HG03196 (cell line): ENCODE measurements at regions not wholly inside any gene's neighbourhood (a gene's known extent, or its start where the extent isn't known, plus 50 kb on each side); places are given as distances from the start of the nearest gene placed in this dataset.

Experiments
- ATAC-seq: cut with Tn5 transposase; IDR thresholded peaks from one replicate; pipeline ENCODE4 v1.9.1; 2021; ENCODE audit not compliant: unreplicated experiment

DNA sequence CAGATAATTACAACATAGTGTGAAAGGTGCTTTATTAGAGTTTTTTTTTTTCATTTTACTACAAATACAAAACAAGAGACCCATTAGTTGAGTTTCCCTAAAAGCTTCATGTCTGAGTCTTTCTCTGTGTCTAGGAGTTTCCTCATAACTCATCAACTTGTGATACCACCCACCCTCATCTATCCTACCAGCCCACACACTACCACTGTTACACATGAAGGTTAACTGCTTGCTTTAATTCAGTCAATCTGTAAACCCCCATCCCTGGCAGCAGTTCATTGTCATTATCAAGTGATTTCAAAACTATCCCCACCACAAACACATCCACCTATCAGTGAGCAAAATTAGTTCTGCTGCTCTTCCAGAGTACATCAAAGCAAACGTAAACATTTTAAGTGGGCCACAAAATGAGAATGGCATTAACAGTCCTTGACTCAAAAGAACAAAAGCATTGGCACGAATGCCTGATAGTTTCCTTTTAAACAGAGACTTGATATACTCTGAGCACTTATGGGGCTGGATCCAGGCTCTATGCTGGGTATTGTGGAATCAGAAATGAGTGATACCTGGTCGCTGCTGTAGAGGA lies 331.6 kb upstream of the FAM241A start:
- ATAC-seq, result no peak

DNA sequence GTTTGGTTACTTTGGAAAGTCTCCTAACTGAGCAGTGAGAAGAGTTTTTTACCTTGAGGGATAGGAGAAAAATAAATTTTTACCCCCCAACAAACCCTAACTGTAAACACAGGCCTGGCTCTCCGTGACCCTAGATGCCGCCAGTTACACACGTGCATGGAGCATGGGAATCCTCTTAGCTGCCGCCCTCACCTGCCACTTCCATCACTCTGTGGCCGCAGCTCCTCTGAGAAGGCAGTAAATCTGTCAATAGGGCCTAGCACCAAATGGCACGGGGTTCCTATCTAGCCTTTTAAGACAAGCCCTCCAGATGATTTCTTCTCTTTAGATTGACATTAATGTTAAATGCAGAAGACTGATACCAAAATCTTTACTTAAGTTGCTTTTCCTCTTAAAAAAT lies 330.3 kb upstream of the FAM241A start:
- ATAC-seq, result no peak

DNA sequence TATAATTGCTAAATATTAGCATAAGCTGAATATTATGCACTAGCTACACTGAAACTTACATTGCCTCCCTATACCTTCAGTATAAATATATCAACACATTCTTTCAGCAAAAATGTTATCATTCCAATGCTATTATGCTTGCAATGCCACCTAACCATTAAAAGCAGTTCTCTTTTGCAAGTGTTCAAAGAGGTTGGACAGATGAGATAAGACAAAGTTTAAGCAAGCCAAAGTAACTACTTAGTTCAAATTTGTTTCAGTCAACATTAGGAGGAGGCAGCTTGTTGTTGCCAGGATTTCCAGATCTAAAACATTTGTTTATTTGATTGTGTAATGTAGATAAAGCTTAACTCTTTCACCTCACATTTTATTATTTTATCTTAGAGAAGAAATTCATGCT lies 323.9 kb upstream of the FAM241A start:
- ATAC-seq, result no peak

DNA sequence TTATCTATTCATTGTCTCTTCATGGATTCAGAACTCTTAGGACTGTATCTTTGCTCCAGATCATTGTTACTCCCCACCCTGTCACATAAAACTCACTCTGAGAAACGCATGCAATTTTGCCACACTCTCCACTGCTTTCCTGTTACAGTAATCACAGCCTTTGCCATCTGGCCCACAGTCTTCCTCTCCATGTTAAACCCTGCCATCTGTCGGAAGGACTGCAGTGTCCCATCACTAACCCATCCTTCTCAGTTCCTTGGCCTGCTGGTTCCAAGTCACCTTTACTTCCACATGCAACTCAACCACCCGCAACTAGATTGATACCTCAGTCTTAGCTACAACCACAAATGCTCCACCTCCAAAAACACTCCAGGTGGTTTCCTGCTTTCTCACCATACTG lies 308.7 kb upstream of the FAM241A start:
- no peak for ATAC-seq

DNA sequence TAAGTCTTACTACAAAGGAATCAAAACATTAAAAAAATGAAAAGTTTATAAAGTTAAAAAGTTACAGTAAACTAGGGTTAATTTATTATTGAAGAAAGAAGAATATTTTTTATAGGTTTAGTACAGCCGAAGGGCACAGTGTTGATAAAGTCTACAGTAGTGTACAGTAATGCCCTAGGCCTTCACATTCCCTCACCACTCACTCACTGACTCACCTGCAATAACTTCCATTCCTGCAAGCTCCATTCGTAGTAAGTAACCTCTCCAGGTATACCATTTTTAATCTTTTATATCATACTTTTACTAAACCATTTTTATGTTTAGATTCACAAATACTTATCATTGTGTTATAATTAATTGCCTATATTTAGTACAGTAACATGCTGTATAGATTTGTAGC lies 307.5 kb upstream of the FAM241A start:
- ATAC-seq, result no peak

DNA sequence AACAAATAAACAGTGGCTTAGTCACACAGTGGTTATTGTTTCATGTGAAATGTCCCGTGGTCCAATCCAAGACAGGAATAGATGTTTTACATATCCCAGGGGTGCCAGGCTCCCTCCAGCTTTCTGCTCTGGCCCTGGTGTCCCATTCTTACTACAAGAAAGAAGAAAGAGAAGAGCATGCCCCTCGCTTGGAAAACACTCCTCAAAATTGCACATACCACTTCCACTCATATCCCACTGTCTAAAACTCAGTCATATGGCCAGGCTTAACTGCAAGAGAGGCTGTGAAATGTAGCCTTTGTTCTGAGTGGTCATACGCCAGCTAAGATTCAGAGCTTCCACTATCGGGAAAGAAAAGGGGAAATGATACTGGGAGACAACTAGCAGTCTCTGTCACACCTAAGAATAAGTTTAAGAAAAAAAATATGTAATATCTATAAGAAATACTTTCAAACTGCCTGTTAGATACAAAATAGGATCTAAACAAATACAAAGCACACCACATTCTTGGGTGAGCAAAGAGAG lies 306.8 kb upstream of the FAM241A start:
- ATAC-seq, result no peak

DNA sequence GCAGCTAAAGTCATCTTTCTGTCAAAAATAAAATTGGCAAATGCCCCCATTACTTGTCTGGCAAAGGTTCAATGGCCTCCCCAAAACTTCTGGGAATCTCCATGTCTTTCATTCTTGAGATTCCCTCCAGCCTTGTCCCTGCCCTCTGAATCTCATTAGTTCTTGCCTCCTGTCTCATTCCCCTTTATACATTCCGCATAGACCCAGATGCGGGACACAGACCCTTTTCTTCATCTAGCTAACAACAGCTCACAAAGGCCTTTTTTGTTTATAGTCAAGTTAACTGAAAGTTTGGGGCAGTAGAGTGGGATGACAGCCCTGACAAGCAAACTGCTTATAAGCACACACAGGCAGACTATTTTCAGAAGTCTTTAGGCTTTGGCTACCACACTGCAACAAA lies 306.1 kb upstream of the FAM241A start:
- no peak for ATAC-seq

DNA sequence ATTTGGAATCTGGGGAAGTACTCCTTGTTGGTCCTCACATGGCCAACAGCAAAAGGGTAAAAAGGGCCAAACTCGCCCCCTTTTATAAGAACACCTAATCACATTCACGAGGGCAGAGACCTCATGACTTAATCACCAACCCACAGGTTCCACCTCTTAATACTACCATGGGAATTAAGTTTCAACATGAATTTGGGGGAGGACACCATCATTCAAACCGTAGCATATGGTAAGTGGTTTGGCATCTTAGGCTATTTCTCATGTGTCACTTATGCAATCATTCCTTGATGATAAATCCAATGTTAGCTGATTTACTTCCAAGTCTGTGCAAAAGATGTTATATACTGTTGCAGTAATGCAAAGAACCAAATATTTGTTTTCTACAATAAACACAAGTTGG lies 302.9 kb upstream of the FAM241A start:
- no peak for ATAC-seq

DNA sequence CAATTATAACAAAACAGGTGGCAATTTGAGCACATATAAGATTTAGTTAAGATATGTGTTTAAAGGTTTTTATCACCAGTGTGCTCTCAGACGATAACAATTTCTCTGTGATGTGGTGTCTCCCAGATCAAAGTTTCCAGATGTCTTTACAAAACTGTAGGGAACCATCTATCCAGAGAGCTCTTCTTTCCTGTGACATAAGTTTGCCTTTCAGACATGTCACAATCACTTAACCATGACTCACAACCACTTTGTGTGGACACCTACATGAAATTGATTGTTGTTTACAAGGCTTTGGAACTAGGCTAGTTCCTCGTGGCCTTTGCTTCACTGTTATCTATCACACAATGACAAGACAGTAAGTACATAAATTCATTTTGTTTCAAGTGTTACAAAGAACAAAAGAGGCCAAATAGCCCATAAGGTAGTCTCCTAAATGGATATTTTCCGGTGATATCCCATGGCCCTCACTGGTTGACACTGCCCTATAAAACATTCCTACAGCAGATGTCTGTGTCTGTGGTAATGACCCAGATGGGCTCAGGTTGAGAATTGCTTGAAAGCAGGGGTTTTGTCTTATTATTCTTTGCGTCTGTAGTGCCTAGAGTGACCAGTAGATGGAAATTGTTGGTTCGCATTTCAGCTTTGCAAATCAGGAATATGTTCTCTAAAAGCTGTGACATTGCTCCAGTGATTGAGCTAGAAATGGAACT lies 297.8 kb upstream of the FAM241A start:
- ATAC-seq, result no peak

DNA sequence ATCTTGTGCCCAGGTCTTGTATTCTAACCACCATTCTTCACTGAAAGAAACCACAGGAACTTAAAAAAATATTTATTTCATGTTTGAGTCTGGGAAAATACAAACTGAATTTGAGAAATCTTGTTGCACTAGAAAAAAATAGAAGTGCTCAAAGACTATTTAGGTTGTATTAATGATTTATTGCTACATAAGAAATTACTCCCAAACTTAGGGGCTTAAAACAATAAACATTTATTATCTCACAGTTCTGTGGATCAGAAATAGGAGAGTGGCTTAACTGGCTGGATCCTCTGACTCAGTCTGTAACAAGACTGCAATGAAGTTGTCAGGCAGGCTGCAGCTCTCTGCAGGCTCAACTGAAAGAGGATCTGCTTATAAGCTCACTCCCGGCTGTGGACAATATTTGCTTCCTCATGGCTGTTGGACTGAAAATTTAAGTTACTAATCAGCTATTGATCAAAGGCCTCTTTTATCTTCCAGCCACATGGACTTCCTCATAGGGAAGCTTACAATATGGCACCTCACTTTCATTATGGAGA lies 295.4 kb upstream of the FAM241A start:
- no peak for ATAC-seq

DNA sequence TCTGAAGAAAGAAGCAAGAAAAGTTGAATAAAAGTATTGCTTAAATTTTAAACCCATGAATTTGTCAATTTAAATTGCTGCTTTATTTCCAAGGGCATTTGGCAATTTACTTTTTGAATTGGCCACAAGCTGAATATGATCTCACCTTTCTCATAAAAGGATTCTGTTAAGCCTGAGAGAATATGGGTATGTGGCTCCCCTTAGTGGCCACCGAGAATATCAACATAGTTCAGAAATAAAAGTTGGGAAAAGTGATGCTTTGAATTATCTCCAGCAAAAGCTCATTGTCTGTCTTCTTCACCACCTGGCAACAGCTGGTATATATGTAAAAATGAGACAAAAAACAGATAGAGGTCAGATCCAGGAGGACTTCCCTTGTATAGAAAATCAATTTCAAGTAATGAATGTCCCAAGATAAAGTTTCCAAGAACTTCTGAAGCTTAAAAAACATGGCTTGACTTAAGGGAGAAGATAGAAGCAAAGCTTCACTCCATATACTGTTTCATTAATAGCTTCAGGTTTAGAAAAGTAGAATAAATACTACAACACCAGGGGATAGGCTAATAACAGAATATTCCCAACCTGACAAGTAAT lies 290.7 kb upstream of the FAM241A start:
- no peak for ATAC-seq

DNA sequence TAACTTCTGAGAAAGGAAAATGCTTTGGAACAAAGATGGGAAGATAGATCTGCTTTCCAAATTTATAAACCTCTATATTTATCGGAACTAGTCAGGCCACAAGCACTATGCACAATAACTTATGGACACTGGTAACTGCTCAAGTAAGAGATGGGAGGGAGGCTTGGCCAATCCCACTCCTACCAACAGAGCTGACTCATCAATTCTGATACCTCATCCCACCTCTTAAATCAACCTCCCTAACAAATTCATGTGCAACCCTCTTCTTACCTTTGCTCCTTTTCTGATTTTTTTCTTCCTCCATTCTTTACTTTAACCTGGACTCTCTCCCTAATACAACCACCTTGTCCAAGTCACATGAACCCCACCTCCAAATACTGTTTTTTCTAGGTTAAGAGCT lies 289.9 kb upstream of the FAM241A start:
- ATAC-seq, result no peak

DNA sequence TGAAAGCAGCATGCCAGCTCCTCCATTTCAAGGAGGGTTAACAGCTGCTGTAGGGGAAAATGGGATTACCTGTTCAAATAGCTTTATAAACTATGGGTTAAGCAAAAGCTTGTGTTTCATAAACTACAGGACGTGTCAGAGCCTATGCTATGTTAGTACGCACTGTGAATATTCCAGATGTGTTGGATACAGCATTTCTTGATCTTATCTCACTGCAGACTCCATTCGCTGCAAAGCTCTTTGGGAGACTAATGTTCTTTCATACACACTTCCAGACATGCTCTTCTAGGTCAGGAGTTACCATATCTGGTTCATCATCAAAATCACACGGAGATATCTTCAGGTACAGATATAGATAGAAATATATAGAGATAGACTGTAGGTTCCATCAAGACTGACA lies 281.2 kb upstream of the FAM241A start:
- ATAC-seq, result no peak

DNA sequence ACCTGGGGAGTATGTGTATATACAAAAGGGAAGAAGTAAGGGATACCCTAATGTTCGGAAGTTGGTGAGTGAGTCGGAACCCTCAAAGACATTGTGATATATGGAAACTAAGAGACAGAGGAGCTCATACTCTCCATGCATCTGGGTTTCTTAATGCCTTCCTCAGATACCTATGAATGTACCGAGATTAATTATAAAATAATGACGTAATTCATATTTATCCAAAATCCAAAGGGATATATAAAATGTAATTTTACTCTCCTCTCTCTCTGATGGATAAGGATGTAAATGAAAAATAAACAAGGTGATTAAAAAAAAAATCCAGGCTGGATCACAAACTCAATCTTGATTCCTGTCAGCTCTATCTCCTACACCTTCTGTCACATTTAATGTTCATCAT lies 275.9 kb upstream of the FAM241A start:
- no peak for ATAC-seq

DNA sequence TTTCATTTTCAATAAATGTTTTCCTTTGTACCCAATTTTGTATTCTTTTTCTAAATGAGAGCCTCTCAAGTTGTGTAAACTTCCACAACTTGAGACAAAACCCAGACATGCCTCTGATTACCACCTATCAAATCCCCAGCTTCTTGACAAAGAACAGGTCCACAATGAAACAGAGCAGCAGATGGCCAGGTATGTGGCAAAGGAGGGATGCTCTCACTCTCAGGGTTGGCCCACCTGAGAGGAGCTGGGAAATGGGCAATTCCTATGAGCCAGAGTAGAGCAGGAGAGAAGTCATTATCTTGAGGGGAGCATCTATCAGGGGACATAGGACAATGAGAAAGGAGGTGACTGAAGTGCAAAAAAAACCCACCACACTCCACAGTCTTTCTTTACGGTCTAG lies 273.5 kb upstream of the FAM241A start:
- ATAC-seq, result no peak

DNA sequence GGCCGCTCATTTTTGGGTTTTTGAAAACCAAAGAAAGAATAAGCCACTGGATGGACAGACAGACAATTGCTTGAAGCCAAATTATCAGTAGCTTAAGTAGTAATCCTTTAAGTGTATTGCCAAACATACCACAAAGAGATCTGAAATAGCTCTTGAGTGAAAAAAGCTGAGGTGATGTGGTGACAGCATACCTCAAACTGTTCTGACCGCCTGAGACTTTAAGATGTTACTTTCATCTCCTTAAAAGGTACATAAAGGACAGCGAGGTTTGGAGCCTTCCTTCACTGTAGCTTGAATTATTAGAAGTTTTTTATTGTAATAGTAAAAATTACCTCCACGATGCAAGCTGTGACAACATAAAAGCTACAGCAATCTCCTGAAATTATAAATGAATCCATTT lies 271.5 kb upstream of the FAM241A start:
- ATAC-seq, result no peak

DNA sequence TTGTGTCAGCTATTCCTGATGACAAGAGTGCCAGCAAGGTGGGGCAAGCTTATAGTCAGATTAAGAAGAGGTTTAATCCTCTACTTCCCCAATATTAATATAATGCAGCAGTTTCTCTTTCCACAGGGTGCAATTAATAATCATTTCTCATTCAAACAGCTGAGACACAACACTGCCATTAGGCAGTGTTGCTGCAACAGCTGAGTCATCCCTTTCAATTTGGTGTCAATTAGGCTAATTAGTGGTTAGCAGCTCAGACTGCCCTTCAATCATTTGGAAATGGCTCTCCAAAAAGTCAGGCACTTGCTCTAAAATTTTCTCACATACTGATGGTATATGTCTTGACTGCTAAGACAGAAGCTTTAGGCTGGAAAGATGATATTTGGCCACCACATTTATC lies 265.7 kb upstream of the FAM241A start:
- no peak for ATAC-seq

DNA sequence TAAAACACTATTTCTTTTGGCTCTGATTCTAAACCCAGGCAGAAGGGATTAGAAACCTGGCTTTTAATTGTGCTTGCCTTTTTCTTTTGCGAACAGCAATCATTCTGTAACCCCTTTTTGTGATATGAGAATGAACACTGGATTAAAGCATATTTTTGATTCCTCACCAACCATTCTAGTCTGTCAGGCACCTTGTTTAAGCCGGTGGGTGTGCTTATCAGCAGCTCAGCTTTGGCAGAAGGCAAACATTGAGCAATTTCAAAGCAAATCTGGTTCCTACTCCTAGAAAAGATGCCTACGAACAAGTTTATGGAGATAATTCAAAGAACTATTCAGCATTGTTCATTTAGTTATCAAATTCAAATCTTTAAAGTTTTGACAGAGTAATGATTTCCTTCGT lies 265.1 kb upstream of the FAM241A start:
- no peak for ATAC-seq

DNA sequence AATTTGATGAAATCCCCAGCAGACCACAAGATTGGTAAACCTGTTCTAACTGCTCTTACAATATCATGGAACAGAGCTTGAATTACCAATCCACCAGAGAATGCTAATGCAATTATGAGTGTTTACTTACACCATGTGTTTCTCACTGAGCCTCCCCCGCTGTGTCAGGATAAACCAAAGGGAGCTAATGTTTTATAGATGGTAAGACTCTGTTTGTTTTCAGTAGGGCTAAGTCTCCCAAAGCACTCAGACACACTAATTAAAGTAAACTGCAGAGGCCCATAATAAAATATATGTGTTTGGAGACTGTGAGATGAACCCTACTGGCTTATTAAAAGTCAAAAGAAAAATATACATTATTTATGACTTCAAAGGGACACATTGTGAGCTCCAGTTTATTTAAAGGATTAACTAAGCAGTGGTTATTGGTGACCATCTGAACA lies 261.7 kb upstream of the FAM241A start:
- no peak for ATAC-seq

DNA sequence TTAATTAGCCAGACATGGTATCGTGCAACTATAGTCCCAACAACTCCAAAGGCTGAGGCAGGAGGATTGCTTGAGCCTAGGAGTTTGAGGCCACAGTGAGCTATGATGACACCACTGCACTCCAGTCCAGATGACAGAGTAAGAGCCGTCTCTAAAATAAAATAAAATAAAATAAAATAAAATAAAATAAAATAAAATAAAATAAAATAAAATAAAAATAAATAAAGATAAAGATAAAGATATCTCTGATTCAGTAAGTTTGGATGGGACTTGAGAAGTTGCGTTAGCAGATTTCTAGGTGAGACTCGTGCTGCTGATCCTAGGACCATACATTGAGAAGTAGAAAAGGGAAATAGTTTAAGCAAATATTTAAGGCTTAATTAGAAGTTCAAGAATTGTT lies 254.8 kb upstream of the FAM241A start:
- ATAC-seq, result no peak

DNA sequence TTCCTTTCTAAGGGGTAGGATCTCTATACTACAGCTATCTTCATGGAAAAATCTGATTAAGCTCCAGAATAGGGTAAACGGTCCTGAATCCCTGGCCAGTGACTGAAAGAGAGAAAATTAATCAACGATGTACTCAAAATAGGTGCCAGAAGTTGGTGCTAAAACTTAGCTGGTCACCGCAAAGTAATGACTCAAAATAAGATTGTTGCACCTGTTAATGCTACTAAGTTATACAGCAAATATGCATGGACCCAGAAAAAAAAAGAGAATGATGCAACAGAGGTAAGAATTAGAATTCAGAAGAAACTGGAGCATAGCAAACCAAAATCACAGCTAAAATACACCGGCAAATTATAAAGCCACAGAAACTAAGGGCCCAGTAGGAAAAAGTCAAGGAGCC lies 239.7 kb upstream of the FAM241A start:
- ATAC-seq, result no peak

DNA sequence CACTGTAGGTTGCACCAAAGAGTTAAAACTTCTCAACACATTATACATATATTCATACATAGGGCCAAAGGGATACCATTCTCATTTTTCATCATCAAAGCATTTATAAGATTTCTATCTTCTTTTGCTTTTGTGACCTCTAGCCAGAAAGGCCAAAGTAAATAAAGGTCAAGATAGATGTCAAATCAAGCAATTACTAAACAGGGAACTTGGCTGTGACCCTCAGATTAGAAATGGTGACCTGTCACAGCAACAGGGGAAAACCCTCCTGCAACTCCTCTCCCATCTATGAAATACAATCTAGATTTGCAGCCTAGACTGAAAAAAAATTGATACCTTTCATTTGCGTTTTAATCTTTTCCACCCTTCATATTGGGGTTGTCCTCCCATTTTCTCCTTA lies 225.6 kb upstream of the FAM241A start:
- ATAC-seq, result no peak
